ENCODE measurements at regions not wholly inside any gene's neighbourhood (a gene's known extent, or its start where the extent isn't known, plus 50 kb on each side); places are given as distances from the start of the nearest gene placed in this dataset.

DNA sequence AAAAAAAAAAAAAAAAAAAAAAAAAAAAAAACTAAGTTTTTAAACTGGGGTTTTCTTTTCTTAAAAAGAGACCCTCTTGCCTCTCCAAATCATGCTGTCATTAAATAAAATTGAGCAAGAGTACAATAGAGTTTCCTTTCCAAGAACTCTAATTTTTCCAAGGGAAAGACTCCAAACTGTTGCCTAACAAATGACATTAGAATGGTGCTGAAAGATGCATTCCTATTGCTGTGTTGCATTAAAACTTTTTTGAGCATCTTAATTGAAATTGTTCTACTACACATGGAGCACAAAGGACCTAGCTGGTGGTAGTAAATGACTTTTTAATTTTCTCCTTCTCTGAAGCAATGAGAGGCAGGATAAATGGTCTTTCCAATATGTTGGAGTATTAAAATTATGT, 469.1 kb upstream of the ARHGEF26 start:
- DNase-seq (ENCODE audit: low read depth in 2 of 2), result no peak

GRCh38 chr3:153657046-153657445, 464.1 kb upstream of the ARHGEF26 start:
- no peak for DNase-seq (ENCODE audit: low read depth in 2 of 2)

DNA sequence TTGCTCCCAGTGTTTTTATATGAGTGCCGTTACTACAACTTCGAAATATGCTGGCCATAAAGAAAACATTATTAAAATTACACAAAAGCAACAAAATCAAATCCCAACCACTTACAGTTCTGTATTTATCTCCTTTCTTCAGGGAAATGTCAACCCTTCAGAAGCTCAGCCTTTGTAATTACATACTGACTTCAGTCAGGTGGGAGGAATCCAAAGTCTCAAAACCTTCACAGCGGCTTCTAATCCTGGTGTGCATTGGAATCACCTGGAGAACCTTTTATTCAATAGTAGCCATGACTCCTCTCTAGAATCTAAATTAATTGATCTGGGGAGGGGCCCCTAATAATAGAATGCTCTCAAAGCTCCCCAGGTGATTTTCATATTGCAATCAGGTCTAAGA, 463.7 kb upstream of the ARHGEF26 start:
- no peak for DNase-seq (ENCODE audit: low read depth in 2 of 2)

GRCh38 chr3:153658136-153658535, 463.1 kb upstream of the ARHGEF26 start:
- no peak for DNase-seq (ENCODE audit: low read depth in 2 of 2)

DNA sequence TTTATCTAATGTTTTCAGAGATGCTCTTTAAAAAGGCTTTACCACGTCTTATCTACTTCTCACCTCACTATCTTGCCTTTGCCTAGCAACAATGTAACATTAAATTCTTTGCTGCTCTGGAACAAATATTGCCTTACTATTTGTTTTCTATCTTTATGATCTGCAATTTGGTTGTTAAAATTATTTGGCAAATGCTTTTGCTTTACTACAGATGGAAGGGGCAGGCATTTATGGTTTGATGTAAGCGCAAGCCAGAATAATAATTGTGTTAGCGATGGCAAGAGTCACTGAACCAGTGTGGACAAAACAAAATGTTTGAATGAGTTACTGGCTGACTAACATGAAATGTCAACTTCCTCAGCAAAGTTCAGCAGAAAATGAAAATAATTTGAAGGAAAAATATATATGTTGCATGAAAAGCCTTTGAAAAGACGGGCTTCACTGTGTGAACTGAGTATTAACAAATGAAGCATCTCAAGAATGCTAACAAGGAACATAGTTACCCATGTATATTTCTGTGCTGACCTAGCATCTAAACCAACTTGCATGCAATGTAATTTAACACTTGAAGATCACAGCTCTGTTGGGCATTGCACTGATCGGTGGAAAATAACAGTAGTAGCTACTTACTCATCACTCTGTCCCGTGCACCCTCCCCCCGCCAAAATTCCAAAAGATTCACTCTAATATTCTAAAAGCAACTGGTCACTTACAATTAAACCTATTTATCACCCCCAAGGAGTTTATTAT, 454.0 kb upstream of the ARHGEF26 start:
- no peak for DNase-seq (ENCODE audit: low read depth in 2 of 2)

DNA sequence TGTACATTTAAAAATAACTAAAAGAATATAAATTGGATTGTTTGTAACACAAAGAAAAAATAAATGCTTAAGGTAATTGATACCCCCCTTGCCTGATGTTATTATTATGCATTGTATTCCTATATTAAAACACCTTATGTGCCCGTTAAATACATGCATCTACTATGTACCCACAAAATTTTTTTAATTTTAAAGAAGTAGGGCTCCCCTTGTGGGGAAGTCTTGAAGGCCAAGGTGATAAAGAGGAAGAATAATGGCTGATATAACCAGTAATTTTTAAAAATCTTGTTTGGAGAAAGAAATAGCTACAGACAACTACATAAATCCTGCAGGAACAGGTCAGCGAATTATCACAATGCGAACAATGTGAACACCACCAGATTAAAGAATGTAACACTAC, 451.7 kb upstream of the ARHGEF26 start:
- DNase-seq (ENCODE audit: low read depth in 2 of 2), result no peak

- DNase-seq (ENCODE audit: low read depth in 2 of 2), result no peak
These were observed 450.6 kb upstream of the ARHGEF26 start for GRCh38 chr3:153670577-153670976.

GRCh38 chr3:153673853-153674252, 447.3 kb upstream of the ARHGEF26 start:
- no peak for DNase-seq (ENCODE audit: low read depth in 2 of 2)

DNA sequence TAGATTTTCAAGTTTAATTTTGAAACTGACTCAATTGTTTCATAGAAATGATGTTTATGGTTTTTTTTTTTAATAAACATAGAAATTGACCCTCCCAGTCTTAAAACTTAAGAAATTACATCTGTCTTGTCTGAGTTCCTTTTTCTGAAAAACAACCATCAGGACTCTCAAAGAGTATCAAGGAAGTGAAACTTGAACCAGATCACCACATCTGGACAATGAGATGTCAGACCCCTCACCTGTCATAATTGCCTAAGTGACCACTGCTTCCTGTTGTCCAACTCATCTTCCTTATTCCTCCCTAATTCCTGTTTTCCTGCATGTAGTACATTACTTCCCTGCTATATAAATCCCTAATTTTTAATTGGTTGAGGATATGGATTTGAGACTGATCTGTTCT, 441.5 kb upstream of the ARHGEF26 start:
- DNase-seq (ENCODE audit: low read depth in 2 of 2), result no peak

DNA sequence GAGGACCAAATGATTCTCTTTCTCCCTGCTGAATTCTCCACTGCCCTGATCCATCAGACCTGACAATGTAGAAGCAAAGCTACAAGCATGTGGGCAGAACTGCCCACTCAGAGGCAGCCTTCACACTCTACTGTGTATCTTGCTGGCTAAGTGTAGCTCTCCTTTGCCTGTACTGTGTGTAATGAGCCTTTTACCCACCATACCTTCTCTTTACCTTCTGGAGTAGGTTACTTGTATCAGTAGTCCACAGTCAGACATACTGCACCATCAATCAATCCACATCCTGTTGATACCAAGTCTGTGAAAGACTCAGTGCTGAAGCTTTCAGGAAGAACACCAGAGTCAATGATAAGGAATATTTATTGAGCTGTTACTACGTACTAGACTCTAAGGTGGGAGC, 440.7 kb upstream of the ARHGEF26 start:
- DNase-seq (ENCODE audit: low read depth in 2 of 2), result no peak

- DNase-seq (ENCODE audit: low read depth in 2 of 2), result no peak
These were observed 440.1 kb upstream of the ARHGEF26 start for GRCh38 chr3:153681057-153681456.

DNA sequence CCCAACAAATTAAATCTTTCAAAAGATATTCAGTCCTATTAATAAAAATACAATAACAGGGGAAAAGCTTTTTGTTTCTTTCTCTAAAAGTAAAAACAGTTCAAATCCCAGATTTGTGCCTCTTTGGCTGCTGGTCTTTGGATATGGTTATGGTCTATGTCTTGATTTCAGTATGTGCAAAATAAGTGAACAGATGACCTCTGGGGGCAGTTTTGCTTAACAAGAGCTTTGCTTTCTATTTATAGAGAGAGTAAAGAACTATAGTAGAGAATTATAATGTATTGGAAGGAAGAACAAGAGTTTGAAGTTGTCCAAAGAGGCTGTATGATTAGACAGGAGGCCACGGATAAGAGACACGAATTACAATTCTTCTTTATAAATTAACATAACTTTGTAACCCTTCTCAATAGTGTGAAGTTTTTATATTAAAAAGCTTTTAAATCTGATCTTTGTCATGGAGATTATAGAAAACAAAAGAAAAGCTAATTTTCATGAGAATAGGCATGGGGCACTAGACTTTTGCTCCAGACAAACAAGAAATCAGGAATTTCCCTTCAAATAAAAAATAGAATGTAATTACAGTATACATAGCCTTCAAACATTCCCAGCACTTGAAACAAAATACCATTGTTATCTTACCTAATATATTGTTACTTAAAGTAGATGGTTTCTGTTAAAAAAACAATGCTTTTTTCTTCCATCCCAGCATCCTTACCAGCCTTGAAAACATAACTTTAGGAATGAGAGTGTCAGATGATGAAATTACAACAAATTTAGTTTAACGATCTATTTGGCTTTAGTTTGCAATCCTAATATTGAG, 432.7 kb upstream of the ARHGEF26 start:
- no peak for DNase-seq (ENCODE audit: low read depth in 2 of 2)

GRCh38 chr3:153693207-153693606, 428.0 kb upstream of the ARHGEF26 start:
- no peak for DNase-seq (ENCODE audit: low read depth in 2 of 2)

- DNase-seq (ENCODE audit: low read depth in 2 of 2), result no peak
These were observed 419.1 kb upstream of the ARHGEF26 start for GRCh38 chr3:153702106-153702505.

DNA sequence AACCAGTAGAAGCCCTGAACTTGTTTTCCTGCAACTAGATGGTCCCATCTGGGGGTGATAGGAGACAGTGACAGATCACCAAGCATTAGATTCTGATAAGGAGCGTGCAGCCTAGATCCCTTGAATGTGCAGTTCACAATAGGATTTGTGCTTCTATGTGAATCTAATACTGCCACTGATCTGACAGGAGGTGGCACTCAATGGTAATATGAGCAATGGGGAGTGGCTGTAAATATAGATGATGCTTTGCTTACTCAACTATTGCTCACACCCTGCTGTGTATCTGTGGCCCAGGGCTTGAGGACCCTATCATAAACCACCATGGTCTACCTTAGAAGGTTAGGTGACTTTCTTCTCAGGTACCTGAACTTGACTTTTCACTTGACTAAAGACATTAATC, 417.1 kb upstream of the ARHGEF26 start:
- DNase-seq (ENCODE audit: low read depth in 2 of 2), result no peak

- DNase-seq (ENCODE audit: low read depth in 2 of 2), result no peak
These were observed 414.5 kb upstream of the ARHGEF26 start for GRCh38 chr3:153706706-153707105.

GRCh38 chr3:153714016-153714415, 407.2 kb upstream of the ARHGEF26 start:
- no peak for DNase-seq (ENCODE audit: low read depth in 2 of 2)

- no peak for DNase-seq (ENCODE audit: low read depth in 2 of 2)
These were observed 406.5 kb upstream of the ARHGEF26 start for GRCh38 chr3:153714588-153715290.

GRCh38 chr3:153722157-153722556, 399.0 kb upstream of the ARHGEF26 start:
- DNase-seq (ENCODE audit: low read depth in 2 of 2), result no peak

GRCh38 chr3:153731071-153731470, 390.1 kb upstream of the ARHGEF26 start:
- no peak for DNase-seq (ENCODE audit: low read depth in 2 of 2)

DNA sequence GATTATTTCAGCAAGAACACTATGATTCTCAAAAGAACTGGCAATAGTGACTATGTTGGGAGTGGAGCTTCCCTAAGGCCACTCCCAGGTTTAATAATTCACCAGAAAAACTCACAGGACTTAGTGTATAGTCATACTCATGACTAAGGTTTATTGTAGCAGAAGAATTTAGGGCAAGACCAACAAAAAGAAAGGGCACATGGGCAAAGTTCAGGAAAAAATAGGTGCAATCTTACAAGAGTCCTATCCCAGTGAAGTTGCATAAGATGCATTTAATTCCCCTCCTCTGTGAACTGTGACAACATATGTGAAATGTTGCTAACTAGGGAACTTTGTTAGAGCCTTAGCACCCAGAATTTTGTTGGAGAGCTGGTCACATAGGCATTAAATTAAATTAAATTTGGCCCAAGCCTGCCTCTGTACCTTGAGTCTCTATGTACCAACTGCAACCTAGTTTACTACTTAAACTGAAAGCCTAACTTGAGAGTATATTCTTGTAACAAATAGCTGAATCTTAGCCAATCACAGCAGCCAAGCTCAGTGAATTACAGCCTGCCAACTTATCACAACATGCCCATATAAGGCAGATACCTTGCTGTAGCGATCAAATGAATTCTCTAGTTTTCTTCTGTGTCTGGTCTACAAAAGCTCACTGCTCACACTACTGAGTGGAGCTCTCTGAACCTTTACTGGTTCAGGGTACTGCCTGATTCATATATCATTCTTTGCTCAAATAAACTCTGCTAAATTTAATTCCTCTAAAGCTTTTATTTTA, 386.2 kb upstream of the ARHGEF26 start:
- no peak for DNase-seq (ENCODE audit: low read depth in 2 of 2)

- DNase-seq (ENCODE audit: low read depth in 2 of 2), result no peak
These were observed 381.1 kb upstream of the ARHGEF26 start for GRCh38 chr3:153740109-153740508.
